ENCODE measurements at regions not wholly inside any gene's neighbourhood (a gene's known extent, or its start where the extent isn't known, plus 50 kb on each side); places are given as distances from the start of the nearest gene placed in this dataset.

DNA sequence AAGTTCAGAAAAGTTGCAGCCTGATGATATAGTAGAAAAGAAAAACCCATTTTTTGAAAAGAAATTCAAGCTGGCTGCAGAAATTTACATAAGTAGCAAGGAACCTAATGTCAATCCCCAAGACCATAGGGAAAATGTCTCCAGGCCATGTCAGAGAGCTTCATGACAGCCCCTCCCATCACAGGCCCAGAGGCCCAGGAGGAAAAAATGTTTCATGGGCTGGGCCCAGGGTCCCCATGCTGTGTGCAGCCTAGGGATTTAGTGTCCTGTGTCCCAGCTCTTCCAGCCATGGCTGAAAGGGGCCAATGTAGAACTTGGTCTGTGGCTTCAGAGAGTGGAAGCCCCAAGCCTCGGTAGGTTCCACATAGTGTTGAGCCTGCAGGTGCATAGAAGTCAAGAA, 220.3 kb downstream of the CSNK1G3 start:
- H3K4me2 ChIP-seq (replicated peaks; ENCODE audit: low read depth, low read length, poor library complexity, severe bottlenecking): no peak overlapping the region
- no peaks in the 10 kb centered on the region for H3K27me3 ChIP-seq (replicated peaks in 1 of 4; ENCODE audit: control extremely low read depth in 1 of 4, control insufficient read depth in 3 of 4, insufficient read depth in 4 of 4, low read length in 3 of 4)
- no peak overlapping the region for H2AFZ ChIP-seq (ENCODE audit: insufficient read depth, low read depth, low read length, poor library complexity, severe bottlenecking)
- Mint-ChIP-seq H3K9me3 (ENCODE audit: insufficient read depth) (peaks cover 17% of the 10 kb centered on the region), H3K4me1 (no peaks in the 10 kb centered on the region), H3K4me3 (no peak overlapping the region), H3K27me3 (no peaks in the 10 kb centered on the region), H3K27ac (no peak overlapping the region)
- H3K27ac ChIP-seq (ENCODE audit: low read length in 2 of 2): no peak overlapping the region
- H3K36me3 ChIP-seq (replicated peaks in 1 of 2; ENCODE audit: control extremely low read depth in 1 of 2, control insufficient read depth in 1 of 2, extremely low read depth in 1 of 2, insufficient read depth in 2 of 2, low read length in 1 of 2): no peaks in the 10 kb centered on the region
- no peak overlapping the region for H3K9ac ChIP-seq (ENCODE audit: low read length)
- H3K4me1 ChIP-seq (ENCODE audit: control insufficient read depth in 2 of 2, insufficient read depth in 2 of 2, low read length in 2 of 2): no peaks in the 10 kb centered on the region
- TF ChIP-seq EZH2 (IDR thresholded peaks at IDR 0.05; ENCODE audit: borderline replicate concordance, insufficient read depth, low read depth, low read length, poor library complexity, severe bottlenecking): no peak
- TF ChIP-seq, protein P1, sequence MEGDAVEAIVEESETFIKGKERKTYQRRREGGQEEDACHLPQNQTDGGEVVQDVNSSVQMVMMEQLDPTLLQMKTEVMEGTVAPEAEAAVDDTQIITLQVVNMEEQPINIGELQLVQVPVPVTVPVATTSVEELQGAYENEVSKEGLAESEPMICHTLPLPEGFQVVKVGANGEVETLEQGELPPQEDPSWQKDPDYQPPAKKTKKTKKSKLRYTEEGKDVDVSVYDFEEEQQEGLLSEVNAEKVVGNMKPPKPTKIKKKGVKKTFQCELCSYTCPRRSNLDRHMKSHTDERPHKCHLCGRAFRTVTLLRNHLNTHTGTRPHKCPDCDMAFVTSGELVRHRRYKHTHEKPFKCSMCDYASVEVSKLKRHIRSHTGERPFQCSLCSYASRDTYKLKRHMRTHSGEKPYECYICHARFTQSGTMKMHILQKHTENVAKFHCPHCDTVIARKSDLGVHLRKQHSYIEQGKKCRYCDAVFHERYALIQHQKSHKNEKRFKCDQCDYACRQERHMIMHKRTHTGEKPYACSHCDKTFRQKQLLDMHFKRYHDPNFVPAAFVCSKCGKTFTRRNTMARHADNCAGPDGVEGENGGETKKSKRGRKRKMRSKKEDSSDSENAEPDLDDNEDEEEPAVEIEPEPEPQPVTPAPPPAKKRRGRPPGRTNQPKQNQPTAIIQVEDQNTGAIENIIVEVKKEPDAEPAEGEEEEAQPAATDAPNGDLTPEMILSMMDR (IDR thresholded peaks at IDR 0.05): no peak
- intact Hi-C loops (cut with micrococcal nuclease): no loop called here
- DNase-seq (no peak), ATAC-seq (ENCODE audit: low read depth) (no peak)
- H3K9me3 ChIP-seq (ENCODE audit: control extremely low read depth in 1 of 3, control insufficient read depth in 2 of 3, insufficient read depth in 1 of 3, low read length in 2 of 3): peaks cover 0 to 11% (median 8%) of the 10 kb centered on the region in 3 donors
- H4K20me1 ChIP-seq (ENCODE audit: control insufficient read depth, insufficient read depth, low read length, poor library complexity, severe bottlenecking): no peaks in the 10 kb centered on the region
- H3K4me3 ChIP-seq (ENCODE audit: control extremely low read depth in 1 of 5, extremely low read depth in 1 of 5, insufficient read depth in 1 of 5, low read depth in 2 of 5, low read length in 4 of 5): no peak overlapping the region
- 100% methylated on average over 1 of the region's 1 CpG for WGBS (ENCODE audit: insufficient coverage)
- CTCF ChIA-PET: no interaction called here
- POLR2A ChIA-PET: no interaction called here
- no peaks in the 10 kb centered on the region for H3K79me2 ChIP-seq (ENCODE audit: control insufficient read depth, insufficient read depth, low read length)

DNA sequence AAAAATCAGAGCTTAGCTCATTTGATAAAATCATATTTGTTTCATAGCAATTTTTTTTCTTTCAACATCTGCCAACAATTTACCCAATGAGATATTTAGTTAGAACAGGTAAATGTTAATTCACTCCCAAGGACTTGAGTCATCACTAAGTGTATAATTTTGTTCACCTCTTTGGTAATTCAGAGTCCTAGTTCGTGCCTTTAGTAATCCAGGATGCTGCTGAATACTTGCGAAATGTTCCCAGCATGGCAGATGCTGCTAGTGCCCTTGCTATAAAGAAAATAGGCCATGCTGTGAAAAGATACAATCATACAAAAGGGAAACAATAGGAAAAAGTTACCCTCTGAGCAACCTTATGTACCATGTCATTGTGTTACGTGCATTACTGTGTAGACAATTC, 210.5 kb downstream of the CSNK1G3 start:
- DNase-seq (no peak), ATAC-seq (ENCODE audit: low read depth) (no peak)
- ChIA-PET CTCF (interaction anchor here (0.7 kb wide), 2 partner anchors 230 to 474 kb away, joined by 4 read pairs; no protein-coding TSS in a partner anchor), POLR2A (interaction anchor here (0.6 kb wide), 1 partner anchor 558 kb away, joined by 3 read pairs; no protein-coding TSS in a partner anchor)
- Histone ChIP-seq H3K27ac (ENCODE audit: low read length in 2 of 2) (no peak overlapping the region), H4K20me1 (ENCODE audit: control insufficient read depth, insufficient read depth, low read length, poor library complexity, severe bottlenecking) (no peaks in the 10 kb centered on the region), H2AFZ (ENCODE audit: insufficient read depth, low read depth, low read length, poor library complexity, severe bottlenecking) (no peak overlapping the region), H3K9me3 (ENCODE audit: control extremely low read depth in 1 of 3, control insufficient read depth in 2 of 3, insufficient read depth in 1 of 3, low read length in 2 of 3) (peaks cover 0 to 14% (median 0%) of the 10 kb centered on the region in 3 donors), H3K27me3 (replicated peaks in 1 of 4; ENCODE audit: control extremely low read depth in 1 of 4, control insufficient read depth in 3 of 4, insufficient read depth in 4 of 4, low read length in 3 of 4) (no peaks in the 10 kb centered on the region), H3K9ac (ENCODE audit: low read length) (no peak overlapping the region), H3K4me2 (replicated peaks; ENCODE audit: low read depth, low read length, poor library complexity, severe bottlenecking) (no peak overlapping the region), H3K4me3 (ENCODE audit: control extremely low read depth in 1 of 5, extremely low read depth in 1 of 5, insufficient read depth in 1 of 5, low read depth in 2 of 5, low read length in 4 of 5) (no peak overlapping the region), H3K36me3 (replicated peaks in 1 of 2; ENCODE audit: control extremely low read depth in 1 of 2, control insufficient read depth in 1 of 2, extremely low read depth in 1 of 2, insufficient read depth in 2 of 2, low read length in 1 of 2) (no peaks in the 10 kb centered on the region), H3K79me2 (ENCODE audit: control insufficient read depth, insufficient read depth, low read length) (no peaks in the 10 kb centered on the region), H3K4me1 (ENCODE audit: control insufficient read depth in 2 of 2, insufficient read depth in 2 of 2, low read length in 2 of 2) (no peaks in the 10 kb centered on the region)
- H3K9me3 Mint-ChIP-seq (ENCODE audit: insufficient read depth): no peaks in the 10 kb centered on the region
- 100% methylated on average over 2 of the region's 3 CpGs for WGBS (ENCODE audit: insufficient coverage)
- no peak overlapping the region for H3K27ac Mint-ChIP-seq
- no peak for TF ChIP-seq EZH2 (IDR thresholded peaks at IDR 0.05; ENCODE audit: borderline replicate concordance, insufficient read depth, low read depth, low read length, poor library complexity, severe bottlenecking)
- TF ChIP-seq, protein P1 (IDR thresholded peaks at IDR 0.05): no peak
- H3K4me3 Mint-ChIP-seq: no peak overlapping the region
- intact Hi-C loops (cut with micrococcal nuclease): no loop called here
- H3K27me3 Mint-ChIP-seq: peaks cover 6% of the 10 kb centered on the region
- no peaks in the 10 kb centered on the region for H3K4me1 Mint-ChIP-seq
